OCI-LY1 (cell line): ENCODE measurements at regions not wholly inside any gene's neighbourhood (a gene's known extent, or its start where the extent isn't known, plus 50 kb on each side); places are given as distances from the start of the nearest gene placed in this dataset.

Experiments used
- EZH2 ChIP-seq: fragments of 200-600 bp; sonication (generic), shearing (Covaris generic); IDR thresholded peaks from 2 replicates; pipeline ENCODE4 v1.8.0; 2017; ENCODE audit warnings: borderline replicate concordance, mixed run types, mild to moderate bottlenecking, antibody characterized with exemption, low read length, moderate library complexity, mixed read lengths
- TF ChIP-seq, protein P1 (sequence below): fragments of 200-600 bp; sonication (generic), shearing (Covaris generic); IDR thresholded peaks from 2 replicates; pipeline ENCODE4 v1.5.1; 2017; ENCODE audit warnings: mild to moderate bottlenecking, antibody characterized with exemption, low read length, moderate library complexity, mixed read lengths

DNA sequence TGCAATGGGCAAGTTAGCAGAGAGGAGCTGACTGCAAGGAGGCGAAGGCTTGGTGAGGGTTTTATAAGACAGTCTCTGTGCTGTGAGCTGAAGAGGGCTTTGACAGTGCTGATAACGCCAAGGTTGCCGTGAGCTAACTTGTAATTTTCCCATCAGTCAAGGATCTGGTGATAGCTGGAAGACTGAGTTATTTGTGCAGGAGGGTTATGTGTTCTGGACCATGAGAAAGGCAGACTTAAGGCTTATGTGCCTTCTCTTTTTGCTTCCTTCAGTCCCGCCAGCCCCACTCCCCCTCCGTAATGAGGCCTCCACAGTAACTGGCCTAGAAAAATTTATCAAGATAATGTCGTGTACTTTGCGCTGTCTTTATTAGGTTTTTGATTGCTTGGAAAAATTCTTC lies 94.6 kb downstream of the RTP5 start:
- TF ChIP-seq, protein P1, sequence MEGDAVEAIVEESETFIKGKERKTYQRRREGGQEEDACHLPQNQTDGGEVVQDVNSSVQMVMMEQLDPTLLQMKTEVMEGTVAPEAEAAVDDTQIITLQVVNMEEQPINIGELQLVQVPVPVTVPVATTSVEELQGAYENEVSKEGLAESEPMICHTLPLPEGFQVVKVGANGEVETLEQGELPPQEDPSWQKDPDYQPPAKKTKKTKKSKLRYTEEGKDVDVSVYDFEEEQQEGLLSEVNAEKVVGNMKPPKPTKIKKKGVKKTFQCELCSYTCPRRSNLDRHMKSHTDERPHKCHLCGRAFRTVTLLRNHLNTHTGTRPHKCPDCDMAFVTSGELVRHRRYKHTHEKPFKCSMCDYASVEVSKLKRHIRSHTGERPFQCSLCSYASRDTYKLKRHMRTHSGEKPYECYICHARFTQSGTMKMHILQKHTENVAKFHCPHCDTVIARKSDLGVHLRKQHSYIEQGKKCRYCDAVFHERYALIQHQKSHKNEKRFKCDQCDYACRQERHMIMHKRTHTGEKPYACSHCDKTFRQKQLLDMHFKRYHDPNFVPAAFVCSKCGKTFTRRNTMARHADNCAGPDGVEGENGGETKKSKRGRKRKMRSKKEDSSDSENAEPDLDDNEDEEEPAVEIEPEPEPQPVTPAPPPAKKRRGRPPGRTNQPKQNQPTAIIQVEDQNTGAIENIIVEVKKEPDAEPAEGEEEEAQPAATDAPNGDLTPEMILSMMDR = no peak
- TF ChIP-seq EZH2 = no peak
